NT2/D1 (cell line): ENCODE measurements at regions not wholly inside any gene's neighbourhood (a gene's known extent, or its start where the extent isn't known, plus 50 kb on each side); places are given as distances from the start of the nearest gene placed in this dataset.

Source experiments
- SUZ12 ChIP-seq: IDR thresholded peaks from 2 replicates; pipeline ENCODE4 v1.6.1; 2011; ENCODE audit not compliant: insufficient read length, insufficient read depth; ENCODE audit errors: extremely low read depth
- YY1 ChIP-seq: IDR thresholded peaks from 2 replicates; pipeline ENCODE4 v1.6.1; 2011; ENCODE audit not compliant: insufficient read length, insufficient read depth
- ZNF274 ChIP-seq: IDR thresholded peaks from 2 replicates; pipeline ENCODE4 v1.6.1; 2011; ENCODE audit warnings: mild to moderate bottlenecking, low read depth, low read length

- no peak for TF ChIP-seq ZNF274
- TF ChIP-seq YY1: no peak
- TF ChIP-seq SUZ12: no peak
These were observed 53.3 kb upstream of the STXBP6 start for GRCh38 chr14:25103271-25103670.
